Panc1 (cell line): ENCODE measurements at regions not wholly inside any gene's neighbourhood (a gene's known extent, or its start where the extent isn't known, plus 50 kb on each side); places are given as distances from the start of the nearest gene placed in this dataset.

Experiments
- ATAC-seq: fragments of 200-7000 bp; cut with Tn5 transposase; 2 replicates; pipeline ENCODE4 v1.9.1; 2020; ENCODE audit warnings: mild to moderate bottlenecking, moderate library complexity
- BruUV-seq: library from RNA; stranded (reverse); fragments of 400-500 nt; replicated peaks from 2 replicates; lab custom pipeline; 2021; lab: Mats Ljungman, UMichigan
- CTCF ChIA-PET: fragments of 300-600 bp; sonication (Branson Sonifier 250); formaldehyde crosslinking; loops from one replicate; lab custom pipeline; 2022; ENCODE audit warnings: antibody characterized with exemption; lab: Charles Lee
- POLR2A ChIA-PET: fragments of 300-600 bp; sonication (Branson Sonifier 250); formaldehyde crosslinking; loops from one replicate; lab custom pipeline; 2022; ENCODE audit warnings: antibody characterized with exemption; lab: Charles Lee
- DNase-seq: peaks from one replicate; pipeline ENCODE4 v3.0.0-alpha.2; 2010; ENCODE audit warnings: low read depth, low spot score
- H3K27ac ChIP-seq: 2 replicates; pipeline ENCODE4 v1.5.1; 2011; ENCODE audit warnings: mild to moderate bottlenecking, low read length, inconsistent platforms
- H3K27me3 ChIP-seq: fragments of 200-500 bp; sonication (Bioruptor generic); 2 replicates; pipeline ENCODE4 v1.6.0; 2014; ENCODE audit warnings: low read length, inconsistent platforms; ENCODE audit not compliant: control insufficient read depth, insufficient read depth
- H3K36me3 ChIP-seq: fragments of 200-500 bp; sonication (Bioruptor generic); 2 replicates; pipeline ENCODE4 v1.5.1; 2014; ENCODE audit warnings: inconsistent platforms, mild to moderate bottlenecking, low read length, moderate library complexity; ENCODE audit not compliant: control insufficient read depth, insufficient read depth
- H3K4me1 ChIP-seq: 2 replicates; pipeline ENCODE4 v1.5.1; 2011; ENCODE audit warnings: inconsistent platforms, mild to moderate bottlenecking, low read length, moderate library complexity; ENCODE audit not compliant: control insufficient read depth, insufficient read depth
- H3K4me3 ChIP-seq, 2 experiments: 2 replicates each; pipeline ENCODE4 v1.5.1; 2011 to 2012; ENCODE audit warnings: low read depth in 2 of 2, low read length in 2 of 2, mild to moderate bottlenecking in 2 of 2, inconsistent platforms in 1 of 2, moderate library complexity in 1 of 2
- H3K9me3 ChIP-seq: fragments of 200-500 bp; sonication (Bioruptor generic); 2 replicates; pipeline ENCODE4 v1.5.1; 2014; ENCODE audit warnings: low read depth, mild to moderate bottlenecking, inconsistent platforms, low read length, moderate library complexity; ENCODE audit not compliant: control insufficient read depth, insufficient read depth
- POLR2AphosphoS5 ChIP-seq: IDR thresholded peaks from 2 replicates; pipeline ENCODE4 v1.6.1; 2012; ENCODE audit warnings: mild to moderate bottlenecking, low read depth, low read length, moderate library complexity
- REST ChIP-seq, 2 experiments: IDR thresholded peaks; 2 replicates each; pipeline ENCODE4 v1.6.1; 2011 to 2012; ENCODE audit warnings: low read depth in 2 of 2, control low read depth in 1 of 2, low read length in 1 of 2, mild to moderate bottlenecking in 1 of 2, moderate library complexity in 1 of 2; ENCODE audit not compliant: insufficient read depth in 1 of 2
- SIN3A ChIP-seq: IDR thresholded peaks from 2 replicates; pipeline ENCODE4 v1.6.1; 2012; ENCODE audit warnings: low read depth, mild to moderate bottlenecking, low read length, moderate library complexity, borderline replicate concordance; ENCODE audit not compliant: insufficient read depth
- TCF7L2 ChIP-seq: IDR thresholded peaks from 2 replicates; pipeline ENCODE4 v1.6.1; 2011; ENCODE audit warnings: mild to moderate bottlenecking, low read depth, low read length, inconsistent platforms
- in situ Hi-C: cut with HindIII; loops from 2 replicates; pipeline ENCODE4 v1.10.0; 2016; ENCODE audit warnings: low sequenced_read_pairs, low pct_unique_long_range_greater_than_20kb
- intact Hi-C: fragments of 100-400 bp; cut with micrococcal nuclease; formaldehyde crosslinking; loops from one replicate; pipeline ENCODE4 v1.10.0; 2022; ENCODE audit not compliant: unreplicated experiment
- TF ChIP-seq, protein P1 (sequence below): fragments of 450-650 bp; IDR thresholded peaks from 2 replicates; pipeline ENCODE4 v1.5.1; 2017; ENCODE audit warnings: mild to moderate bottlenecking

- ChIA-PET CTCF (no interaction called here), POLR2A (no interaction called here)
- Histone ChIP-seq H3K9me3 (no peaks in the 10 kb centered on the region), H3K36me3 (no peaks in the 10 kb centered on the region), H3K4me1 (no peaks in the 10 kb centered on the region), H3K27ac (no peak overlapping the region), H3K27me3 (no peaks in the 10 kb centered on the region), H3K4me3 (no peak overlapping the region)
- TF ChIP-seq SIN3A, result no peak
- TF ChIP-seq, protein P1, sequence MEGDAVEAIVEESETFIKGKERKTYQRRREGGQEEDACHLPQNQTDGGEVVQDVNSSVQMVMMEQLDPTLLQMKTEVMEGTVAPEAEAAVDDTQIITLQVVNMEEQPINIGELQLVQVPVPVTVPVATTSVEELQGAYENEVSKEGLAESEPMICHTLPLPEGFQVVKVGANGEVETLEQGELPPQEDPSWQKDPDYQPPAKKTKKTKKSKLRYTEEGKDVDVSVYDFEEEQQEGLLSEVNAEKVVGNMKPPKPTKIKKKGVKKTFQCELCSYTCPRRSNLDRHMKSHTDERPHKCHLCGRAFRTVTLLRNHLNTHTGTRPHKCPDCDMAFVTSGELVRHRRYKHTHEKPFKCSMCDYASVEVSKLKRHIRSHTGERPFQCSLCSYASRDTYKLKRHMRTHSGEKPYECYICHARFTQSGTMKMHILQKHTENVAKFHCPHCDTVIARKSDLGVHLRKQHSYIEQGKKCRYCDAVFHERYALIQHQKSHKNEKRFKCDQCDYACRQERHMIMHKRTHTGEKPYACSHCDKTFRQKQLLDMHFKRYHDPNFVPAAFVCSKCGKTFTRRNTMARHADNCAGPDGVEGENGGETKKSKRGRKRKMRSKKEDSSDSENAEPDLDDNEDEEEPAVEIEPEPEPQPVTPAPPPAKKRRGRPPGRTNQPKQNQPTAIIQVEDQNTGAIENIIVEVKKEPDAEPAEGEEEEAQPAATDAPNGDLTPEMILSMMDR, result no peak
- no peak for TF ChIP-seq REST (IDR thresholded peaks at IDR 0.05; ENCODE audit: insufficient read depth in 1 of 2, low read depth in 2 of 2, low read length in 1 of 2)
- no peak for TF ChIP-seq TCF7L2
- no peak for TF ChIP-seq POLR2AphosphoS5
- no peak for ATAC-seq
- in situ Hi-C loops (no loop called here), intact Hi-C loops (no loop called here)
- no TSS peak for BruUV-seq
- no peak for DNase-seq
These were observed 138.7 kb upstream of the RAPGEF2 start for GRCh38 chr4:158964114-158964727.

DNA sequence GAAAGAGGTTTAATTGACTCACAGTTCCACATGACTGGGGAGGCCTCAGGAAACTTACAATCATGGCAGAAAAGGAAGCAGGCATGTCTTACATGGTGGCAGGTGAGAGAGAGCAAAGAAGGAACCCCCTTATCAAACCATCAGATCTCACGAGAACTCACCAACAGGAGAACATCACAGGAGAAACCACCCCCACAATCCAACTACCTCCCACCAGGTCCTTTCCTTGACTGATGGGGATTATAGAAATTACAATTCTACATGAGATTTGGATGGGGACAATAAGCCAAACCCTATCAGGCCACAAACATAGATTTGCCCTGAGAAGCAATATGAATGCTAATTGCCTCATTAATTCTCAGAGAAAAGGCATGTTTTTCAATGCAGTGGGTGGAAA, 138.2 kb upstream of the RAPGEF2 start:
- Histone ChIP-seq H3K27ac (no peak overlapping the region), H3K36me3 (no peaks in the 10 kb centered on the region), H3K4me3 (no peak overlapping the region), H3K27me3 (no peaks in the 10 kb centered on the region), H3K4me1 (no peaks in the 10 kb centered on the region), H3K9me3 (no peaks in the 10 kb centered on the region)
- BruUV-seq, result no TSS peak
- ATAC-seq, result no peak
- POLR2A ChIA-PET, result no interaction called here
- in situ Hi-C loops, result no loop called here
- TF ChIP-seq SIN3A (no peak), POLR2AphosphoS5 (no peak), REST (IDR thresholded peaks at IDR 0.05; ENCODE audit: insufficient read depth in 1 of 2, low read depth in 2 of 2, low read length in 1 of 2) (no peak), TCF7L2 (no peak)
- TF ChIP-seq, protein P1, result no peak
- CTCF ChIA-PET, result no interaction called here
- intact Hi-C loops, result no loop called here
- DNase-seq, result no peak
